ENCODE measurements at regions not wholly inside any gene's neighbourhood (a gene's known extent, or its start where the extent isn't known, plus 50 kb on each side); places are given as distances from the start of the nearest gene placed in this dataset.
"Not testable (repeated sequence)": the region's sequence is repeated elsewhere in the genome, so short reads cannot be mapped to it uniquely, and the experiment has no call there.

DNA sequence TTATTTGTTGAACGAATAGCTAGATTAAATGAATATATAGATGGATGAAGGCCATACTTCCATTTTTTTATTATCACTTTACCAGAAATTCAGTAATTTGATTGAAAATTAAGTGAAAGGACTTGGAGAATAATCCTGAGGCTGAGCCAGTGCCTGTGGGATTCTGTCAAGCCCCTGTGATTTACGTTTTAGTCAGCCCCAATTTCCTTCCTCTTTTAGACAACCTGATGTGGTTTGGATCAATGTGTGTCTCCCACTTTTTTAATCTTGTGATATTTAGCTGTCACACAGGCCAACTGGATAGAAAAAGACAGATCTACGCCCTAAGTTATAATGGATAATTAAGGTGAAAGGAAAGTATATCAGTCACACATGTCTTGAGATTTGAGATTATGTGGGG lies 188.8 kb downstream of the EDN1 start:
- DNase-seq: no peak

DNA sequence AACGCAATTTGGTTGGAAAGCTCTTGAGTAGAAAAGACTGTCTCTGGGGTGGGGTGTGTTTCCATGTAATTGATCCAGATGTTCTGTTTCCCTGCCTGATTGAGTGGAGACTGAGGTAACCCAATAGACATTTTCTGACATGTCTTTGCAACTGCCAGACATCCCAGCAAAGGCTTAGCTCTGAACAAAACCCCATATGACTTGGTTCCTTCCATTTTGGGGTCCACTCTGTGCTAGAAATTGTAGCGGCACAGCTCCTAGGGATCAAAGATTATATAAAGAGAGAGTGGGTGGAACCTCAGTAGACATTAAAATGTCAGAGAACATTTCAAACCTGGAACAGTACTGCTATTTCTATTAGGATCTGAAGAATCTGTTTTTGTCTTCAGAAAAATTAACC lies 189.3 kb downstream of the EDN1 start:
- no peak for DNase-seq

DNA sequence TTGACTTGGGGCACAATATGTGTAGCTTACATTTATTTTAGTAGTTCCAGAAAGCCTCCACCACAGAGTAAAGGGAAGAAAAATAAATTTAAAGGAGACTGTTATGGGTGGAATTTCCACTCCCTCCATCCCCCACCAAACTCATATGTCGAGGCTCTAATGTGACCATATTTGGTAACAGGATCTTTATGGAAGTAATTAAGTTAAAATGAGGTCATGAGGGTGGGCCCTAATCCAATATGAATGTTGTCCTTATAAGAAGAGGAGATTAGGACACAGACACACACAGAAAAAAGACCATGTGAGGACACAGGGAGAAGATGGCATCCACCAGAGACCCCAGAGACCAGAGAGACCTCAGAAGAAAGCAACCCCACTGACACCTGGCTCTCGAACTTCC lies 189.7 kb downstream of the EDN1 start:
- DNase-seq: no peak

DNA sequence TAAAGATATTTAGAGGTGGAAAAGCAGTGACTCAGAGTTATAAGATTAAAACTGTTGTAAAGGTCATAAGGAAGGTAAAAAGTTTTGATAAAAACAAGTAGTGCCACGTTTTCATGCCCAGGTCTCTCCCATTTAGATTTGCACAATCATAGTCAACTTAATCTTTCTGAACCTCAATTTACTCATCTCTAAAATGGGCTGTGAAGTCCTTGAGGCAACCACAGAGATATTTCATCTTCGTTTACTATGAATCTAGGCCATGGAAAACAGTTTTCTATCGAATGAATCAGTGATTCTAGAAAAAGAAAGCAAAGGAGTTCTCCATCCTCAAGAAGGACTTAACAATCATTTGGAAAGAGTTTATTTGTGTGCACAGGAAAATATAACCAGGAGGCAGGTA lies 190.2 kb downstream of the EDN1 start:
- no peak for DNase-seq

DNA sequence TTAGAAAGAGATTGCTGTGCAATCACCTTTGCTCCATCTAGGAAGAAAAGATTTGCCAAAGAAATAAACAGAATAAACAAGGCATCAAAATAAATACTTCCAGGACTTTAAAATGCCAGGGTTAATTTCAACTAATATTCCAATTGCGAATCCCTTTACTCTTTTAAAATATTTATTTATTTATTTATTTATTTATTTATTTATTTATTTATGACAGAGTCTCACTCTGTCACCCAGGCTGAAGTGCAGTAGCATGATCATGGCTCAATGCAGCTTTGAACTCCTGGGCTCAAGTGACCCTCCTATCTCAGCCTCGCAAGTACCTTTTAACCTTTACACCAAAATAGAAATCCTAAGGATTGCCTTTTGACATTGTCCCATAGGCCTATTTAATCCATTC lies 191.1 kb downstream of the EDN1 start:
- no peak for DNase-seq

DNA sequence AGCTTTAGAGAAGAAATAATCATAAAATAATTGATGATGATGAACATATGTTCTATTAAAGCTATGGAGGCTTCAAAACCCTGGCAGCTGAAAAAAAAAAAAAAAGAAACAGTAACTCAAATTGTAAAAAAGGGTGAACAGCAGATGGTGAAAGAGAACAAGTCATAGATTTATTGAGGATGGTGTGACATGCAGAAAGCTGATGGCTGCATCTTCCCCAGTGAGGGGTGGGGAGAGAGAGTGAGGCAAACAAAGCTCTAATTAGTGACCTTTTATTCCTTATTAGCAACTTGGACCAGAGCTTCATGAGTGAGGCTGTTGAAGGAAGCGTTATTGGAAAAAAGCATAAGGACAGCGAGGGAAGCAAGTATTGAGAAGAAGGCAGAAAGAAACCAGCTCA lies 191.7 kb downstream of the EDN1 start:
- no peak for DNase-seq

DNA sequence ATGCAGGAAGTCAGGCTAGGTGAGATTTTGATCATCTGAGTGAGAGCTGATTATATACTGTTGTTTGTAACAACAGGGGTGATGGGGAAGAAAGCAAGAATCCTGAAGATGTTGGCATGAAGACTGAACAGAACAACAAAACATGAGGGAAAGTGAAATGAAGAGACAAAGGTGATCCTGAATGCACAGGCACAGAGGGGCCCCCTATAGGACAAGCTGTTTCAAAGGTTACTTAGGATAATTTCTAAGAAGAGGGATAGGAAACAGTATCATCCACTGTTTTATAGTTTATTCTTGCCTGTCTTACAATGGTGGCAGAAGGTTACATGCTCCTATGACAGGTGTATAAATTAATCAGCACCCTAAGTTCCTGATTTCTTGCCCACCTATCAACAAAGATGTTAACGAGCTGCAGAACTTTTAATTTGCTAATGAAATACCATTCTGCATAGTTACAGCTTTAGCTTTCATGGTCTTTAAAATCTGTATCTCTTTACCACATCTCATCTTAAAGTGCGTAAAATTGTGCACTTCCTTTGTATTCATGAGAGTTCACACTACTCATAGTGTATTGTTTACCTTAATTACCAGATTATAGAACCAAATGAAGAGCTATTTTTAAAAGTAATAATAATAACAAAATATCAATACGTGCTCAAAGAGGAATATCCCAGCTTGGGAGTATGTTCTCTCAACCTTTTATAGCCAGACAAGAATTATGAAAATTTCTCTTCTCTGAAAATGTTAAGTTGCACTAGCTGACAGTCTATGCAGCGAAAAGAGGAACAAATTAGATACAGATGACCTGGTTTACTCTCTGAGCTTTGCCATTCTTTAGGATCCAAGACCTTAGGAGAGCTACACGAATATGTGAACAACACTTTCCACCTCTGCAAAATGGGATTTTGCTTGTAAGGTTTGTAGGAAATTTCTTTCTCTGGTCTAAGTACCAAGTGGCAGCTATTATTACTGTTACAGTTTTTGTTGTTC lies 192.5 kb downstream of the EDN1 start:
- no peak for DNase-seq

DNA sequence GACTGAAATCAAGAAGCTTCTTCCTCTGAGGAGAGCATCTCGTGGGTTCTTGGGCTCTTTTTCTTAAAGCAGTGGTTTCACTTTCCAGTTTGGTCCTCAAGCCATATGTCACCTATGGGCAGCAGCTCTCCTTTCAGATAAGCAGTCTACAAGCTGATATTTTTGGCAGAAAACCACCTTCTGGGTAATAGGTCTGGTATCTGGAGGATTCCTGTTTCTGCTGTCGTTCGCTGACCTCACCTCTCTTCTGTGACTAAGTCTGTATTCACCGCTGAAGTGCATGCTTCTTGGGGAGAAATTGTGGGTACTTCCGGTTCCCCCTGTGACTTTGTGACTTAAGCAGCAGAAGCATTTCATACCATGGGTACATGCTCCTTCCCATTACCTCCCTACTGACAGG lies 193.6 kb downstream of the EDN1 start:
- no peak for DNase-seq

DNA sequence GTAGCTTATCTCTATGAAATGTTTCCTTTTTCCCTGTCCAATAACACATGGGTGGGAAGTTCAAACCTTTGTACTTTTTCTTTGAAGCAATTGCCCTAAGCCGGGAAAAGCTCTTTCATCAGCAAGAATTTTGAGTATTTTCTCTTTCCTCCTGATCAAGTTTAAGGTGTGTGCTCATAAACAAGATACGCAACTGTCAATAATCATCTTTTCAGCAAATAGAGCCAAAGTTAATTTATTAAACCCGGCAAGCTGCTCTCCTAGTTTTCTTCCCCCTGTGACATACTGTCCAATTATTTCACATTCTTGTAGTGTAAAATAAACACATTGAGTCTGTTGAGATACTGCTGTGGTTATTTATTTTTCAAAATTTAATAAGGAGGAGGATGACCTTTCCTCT lies 194.4 kb downstream of the EDN1 start:
- DNase-seq: no peak

DNA sequence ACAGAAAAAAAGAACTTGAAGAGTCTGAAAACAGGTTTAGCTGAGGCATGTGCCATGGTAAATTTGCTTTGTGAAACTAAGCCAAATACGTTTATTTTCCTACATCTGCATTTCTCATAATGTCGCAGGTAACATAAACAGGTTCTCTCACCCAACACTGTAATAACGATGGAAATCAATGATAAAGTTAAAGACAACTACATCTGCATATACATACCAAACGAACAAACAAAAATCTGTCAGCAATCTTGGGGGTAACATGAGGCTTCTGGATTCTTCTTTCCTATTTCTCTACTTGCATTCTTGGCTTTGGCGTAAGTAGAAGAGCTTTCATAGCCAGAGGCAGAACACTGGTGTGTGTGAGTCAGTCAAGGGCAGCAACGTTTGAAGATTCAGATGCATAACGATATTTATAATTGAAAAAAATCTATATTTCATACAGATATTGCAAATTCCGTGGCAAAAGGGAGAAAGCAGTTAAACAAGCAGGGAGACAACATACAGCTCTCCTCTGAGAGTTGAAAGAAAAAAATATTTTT lies 195.1 kb downstream of the EDN1 start:
- no peak for DNase-seq

DNA sequence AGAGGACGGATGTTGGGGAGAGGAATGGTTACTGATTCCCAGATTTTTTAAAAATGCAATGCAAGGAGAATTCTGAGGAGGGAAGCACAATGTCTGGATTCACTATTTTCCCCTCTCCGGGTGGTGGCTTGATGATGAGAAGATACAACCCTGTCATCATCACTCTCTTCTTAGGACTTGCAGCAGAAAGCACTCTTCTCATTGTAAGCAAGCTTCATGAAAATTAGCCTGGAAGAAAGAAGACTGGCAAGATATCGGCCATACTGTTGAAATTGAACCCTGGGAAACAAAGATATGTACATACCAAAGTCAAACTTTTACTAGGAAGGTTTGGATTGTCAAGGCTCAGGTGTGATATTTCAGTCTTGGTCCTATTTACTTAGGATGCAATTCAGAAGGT lies 195.7 kb downstream of the EDN1 start:
- no peak for DNase-seq

DNA sequence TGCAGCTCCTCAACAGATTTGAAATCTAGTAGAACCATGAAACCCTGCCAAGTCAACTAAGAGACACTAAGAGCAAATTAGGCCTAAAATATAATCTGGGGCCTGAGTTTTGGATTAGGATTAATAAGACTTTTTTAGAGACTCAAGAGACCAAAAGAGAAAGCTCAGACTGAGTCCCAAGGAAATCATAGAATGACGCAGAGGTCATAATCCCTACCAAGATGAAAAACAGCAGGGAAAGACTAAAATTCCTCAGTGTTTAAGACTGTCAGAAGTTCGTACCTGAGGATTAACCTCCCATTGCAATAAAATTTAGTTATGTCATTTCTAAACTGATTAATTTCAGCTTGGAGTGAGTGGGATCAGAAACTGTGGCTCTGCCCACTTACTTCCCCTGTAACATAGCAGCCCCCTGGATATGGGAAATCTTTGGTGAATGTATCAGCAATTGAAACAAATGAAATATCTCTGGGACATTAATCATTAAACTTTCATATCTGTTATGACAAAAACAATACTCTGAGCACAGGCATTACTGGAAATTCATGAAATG lies 200.3 kb downstream of the EDN1 start:
- no peak for DNase-seq

DNA sequence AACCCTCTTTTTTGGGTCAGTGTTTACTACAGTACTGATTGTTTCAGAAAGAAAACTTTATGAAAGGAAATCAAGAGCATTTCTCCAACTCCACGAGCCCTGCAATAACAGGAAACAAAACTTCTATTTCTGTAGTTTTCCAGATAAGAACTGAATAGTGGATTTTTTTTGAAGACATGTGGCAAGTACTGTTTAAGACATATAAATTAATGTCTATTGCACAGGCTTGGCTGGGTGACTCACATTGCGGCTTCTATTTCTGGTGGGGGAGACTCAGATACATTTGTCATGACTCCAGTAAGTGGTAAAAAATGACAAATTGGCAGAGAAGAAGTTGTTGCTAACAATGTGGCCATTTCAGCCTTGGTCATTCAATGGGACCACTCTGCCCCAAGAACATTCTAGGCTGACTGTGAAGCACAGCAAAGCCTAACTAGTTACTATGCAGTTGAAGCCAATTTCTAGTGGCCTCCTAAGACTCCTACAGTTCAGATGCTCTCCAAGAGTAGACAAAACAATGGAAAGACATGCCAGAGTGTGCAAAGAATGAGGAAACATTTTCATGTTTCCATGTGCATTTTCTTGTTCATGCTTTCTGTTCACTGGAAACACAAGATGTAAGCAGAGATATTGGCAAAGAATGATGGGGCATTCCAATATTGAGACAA lies 200.9 kb downstream of the EDN1 start:
- peak; percentile 11 for DNase-seq

DNA sequence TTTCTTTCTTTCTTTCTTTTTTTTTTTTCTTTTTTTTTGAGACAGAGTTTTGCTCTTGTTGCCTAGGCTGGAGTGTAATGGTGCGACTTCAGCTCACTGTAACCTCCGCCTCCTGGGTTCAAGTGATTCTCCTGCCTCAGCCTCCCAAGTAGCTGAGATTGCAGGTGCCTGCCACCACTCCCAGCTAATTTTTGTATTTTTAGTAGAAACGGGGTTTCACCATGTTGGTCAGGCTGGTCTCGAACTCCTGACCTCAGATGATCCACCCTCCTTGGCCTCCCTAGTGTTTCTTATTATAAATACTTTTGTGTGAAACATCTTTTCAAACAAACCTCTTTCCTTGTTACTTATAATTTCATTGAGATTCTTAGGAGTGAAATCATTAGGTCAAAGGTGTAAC lies 202.8 kb downstream of the EDN1 start:
- DNase-seq: not testable (repeated sequence)

DNA sequence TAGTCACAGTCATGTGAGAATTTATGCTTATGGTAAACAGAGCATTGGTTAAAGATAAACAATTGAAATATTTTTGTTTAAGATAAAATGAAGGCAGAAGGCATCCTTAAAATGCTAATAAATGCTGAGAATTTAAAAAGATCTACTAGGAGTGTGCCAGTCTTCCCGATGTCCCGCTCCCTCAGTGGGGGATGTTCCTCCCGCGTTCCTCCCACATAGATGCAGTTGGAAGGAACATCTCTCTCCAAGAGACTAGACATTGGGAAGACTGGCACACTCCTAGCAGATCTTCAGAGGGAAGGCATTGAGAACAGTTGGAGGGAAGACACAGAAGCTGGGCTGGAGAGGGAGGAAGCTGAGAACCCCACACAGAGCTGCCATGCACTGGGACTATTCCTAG lies 203.3 kb downstream of the EDN1 start:
- DNase-seq: no peak

DNA sequence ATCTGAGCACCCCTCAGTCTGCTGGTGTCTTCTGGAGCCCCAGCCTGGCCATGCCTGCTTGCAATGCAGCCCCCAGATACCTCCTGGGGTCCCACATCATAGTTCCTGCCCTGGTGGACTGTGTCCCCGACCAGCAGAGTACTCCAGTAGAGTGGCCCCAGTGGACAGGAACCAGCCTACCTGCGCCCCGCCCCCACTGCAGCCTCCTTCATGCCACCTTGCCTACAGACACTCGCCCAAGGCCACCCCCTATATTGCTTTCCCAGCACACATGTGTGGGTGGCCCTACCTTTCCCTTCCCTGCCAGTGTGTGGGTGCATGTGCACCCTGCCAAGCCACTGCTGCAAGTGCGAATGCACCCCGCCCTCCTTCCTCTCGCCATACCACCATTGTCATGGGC lies 204.0 kb downstream of the EDN1 start:
- no peak for DNase-seq

DNA sequence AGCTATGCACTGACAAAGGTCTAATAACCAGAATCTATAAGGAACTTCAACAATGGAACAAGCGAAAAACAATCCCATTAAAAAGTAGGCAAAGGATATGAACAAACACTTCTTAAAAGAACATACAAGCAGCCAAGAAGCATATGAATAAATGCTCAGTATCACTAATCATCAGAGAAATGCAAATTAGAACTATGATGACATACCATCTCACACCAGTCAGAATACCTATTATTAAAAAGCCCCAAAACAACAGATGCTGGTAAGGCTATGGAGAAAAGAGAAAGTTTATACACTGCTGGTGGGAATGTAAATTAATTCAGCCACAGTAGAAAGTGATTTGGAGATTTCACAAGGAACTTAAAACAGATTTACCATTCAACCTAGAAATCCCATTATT lies 211.8 kb downstream of the EDN1 start:
- DNase-seq: no peak

DNA sequence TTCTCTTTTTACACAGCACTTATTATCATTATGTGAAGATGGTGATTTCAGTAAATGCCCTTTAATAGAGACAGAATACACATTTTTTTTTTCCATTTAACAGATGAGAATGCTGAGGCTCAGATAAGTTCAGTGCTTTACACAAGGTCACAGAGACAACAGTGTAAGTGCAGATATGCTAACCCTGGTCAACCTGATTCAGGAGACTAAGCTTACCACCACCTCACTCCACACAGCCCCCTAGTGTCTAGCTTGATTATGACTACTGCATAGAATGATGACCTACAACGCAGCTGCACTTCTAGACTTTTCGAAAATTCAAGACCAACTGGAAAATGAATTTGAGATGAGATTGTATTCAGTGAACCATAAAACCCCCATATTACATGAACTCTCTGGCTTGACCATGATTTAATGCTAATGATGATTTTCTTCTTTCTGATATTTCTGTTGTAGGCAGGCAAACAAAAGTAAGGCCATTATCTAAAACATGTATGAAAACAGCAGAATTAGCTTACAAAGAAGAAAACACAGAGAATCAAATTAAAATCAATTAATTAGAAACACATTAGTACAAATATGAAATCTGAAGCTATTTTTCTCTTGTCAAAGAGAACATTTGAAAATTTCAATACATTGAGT lies 212.1 kb upstream of the PHACTR1 start:
- DNase-seq: no peak

DNA sequence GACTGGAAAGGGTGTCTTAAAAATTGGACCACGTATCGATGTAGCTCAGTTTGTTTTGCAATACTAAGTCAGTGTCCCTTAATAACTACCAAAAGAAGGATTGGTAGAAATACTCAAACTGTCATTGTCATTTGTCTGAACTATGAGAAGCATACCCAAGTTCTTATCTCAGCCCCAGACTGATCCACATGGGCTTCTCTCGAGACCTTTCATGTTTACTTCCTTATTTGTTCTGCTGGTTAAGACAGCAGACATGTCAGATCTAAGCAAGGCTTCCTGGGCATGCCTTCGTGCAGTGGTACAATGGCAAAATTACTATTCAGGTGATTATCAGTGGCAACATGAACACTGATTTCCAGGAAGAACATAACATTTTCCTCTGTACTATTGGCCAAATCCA lies 211.1 kb upstream of the PHACTR1 start:
- no peak for DNase-seq

DNA sequence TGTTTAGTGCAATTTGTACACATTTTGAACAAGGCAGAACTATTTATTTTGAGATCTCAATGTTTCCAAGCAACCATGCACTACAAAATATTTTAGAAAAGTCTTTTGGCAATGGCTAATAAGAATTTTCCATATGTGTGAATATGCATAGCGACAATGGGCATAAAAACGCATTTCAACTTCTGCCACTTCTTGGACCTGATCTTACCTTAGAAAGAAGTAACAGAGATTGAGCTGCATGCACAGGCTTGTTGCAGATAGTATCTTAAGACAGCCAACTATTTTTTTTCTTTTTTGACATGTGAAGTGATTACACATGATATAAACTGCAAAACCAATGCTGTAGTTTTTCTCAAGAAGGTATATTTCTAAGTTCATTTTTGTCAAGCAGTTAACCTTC lies 210.4 kb upstream of the PHACTR1 start:
- no peak for DNase-seq

DNA sequence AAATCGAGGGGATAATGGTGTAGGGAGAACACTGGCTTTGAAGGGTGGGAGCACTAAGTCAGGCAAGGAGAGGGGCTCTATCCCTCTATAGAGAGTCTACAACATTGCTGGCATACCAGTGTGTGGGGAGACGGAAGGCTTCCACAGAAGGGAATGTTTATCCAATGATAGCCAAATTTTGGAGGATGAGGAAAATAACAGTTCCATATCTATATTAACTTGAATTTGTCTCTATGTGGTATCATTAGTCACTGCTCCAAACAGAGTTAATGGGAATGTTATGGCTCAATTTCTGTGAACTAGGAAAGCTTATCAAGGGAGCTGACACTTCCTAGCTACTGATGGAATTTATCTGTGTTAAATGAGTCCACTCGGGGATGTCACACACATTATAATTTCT lies 208.9 kb upstream of the PHACTR1 start:
- no peak for DNase-seq

DNA sequence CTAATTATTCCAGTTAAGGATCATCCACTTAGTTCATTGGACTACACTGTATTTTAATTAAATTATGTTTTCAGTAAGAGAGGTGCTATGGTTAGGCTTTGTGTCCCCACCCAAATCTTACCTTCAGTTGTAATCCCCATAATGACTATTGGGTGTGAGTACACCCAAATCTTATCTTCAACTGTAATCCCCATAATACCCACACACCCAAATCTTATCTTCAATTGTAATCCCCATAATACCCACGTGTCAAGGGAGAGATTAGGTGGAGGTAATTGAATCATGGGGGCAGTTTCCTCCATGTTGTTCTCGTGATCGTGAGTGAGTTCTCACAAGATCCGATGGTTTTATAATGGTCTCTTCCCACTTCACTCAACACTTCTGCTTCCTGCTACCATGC lies 208.0 kb upstream of the PHACTR1 start:
- no peak for DNase-seq

Data from renal pelvis (tissue), 1 donor.